AG04450 (cell line): ENCODE measurements at regions not wholly inside any gene's neighbourhood (a gene's known extent, or its start where the extent isn't known, plus 50 kb on each side); places are given as distances from the start of the nearest gene placed in this dataset.

Source experiments
- CTCF ChIA-PET: fragments of 300-600, 350-600 bp; formaldehyde crosslinking; extraction: SDS; loops from one replicate; lab custom pipeline; 2022; ENCODE audit warnings: antibody characterized with exemption, inconsistent platforms; lab: Charles Lee
- POLR2A ChIA-PET: fragments of 350-600 bp; formaldehyde crosslinking; extraction: SDS; loops from one replicate; lab custom pipeline; 2021; ENCODE audit warnings: antibody characterized with exemption, inconsistent platforms; lab: Yijun Ruan, JAX
- DNase-seq: peaks from one replicate; pipeline ENCODE4 v3.0.0-alpha.2; 2011; ENCODE audit warnings: low read depth, low spot score
- H3K27ac ChIP-seq: one replicate; pipeline ENCODE4 v1.5.1; 2012; ENCODE audit warnings: low read depth, low read length, control low read depth
- H3K27me3 ChIP-seq: one replicate; pipeline ENCODE4 v1.6.0; 2012; ENCODE audit warnings: low read length; ENCODE audit not compliant: control insufficient read depth, insufficient read depth
- H3K4me3 ChIP-seq: 2 replicates; pipeline ENCODE4 v1.5.1; 2011; ENCODE audit warnings: mild to moderate bottlenecking, low read depth, low read length, control low read depth
- H3K9me3 ChIP-seq: 2 replicates; pipeline ENCODE4 v1.5.1; 2012; ENCODE audit warnings: low read length; ENCODE audit not compliant: control insufficient read depth, insufficient read depth
- CTCF ChIP-seq: IDR thresholded peaks from 2 replicates; pipeline ENCODE4 v1.5.1; 2011; ENCODE audit warnings: low read depth, low read length, control low read depth, inconsistent platforms

GRCh38 chr21:16674949-16675348 is 837.9 kb upstream of the CXADR start:
- Histone ChIP-seq H3K4me3 (no peak overlapping the region), H3K9me3 (no peaks in the 10 kb centered on the region), H3K27ac (no peak overlapping the region), H3K27me3 (no peaks in the 10 kb centered on the region)
- DNase-seq = no peak
- ChIA-PET POLR2A (no interaction called here), CTCF (interaction anchor here (0.6 kb wide), 2 partner anchors 26 to 31 kb away, joined by 3 read pairs; no protein-coding TSS in a partner anchor)
- no peak for TF ChIP-seq CTCF

- TF ChIP-seq CTCF = no peak
- Histone ChIP-seq H3K9me3 (no peaks in the 10 kb centered on the region), H3K4me3 (no peak overlapping the region), H3K27me3 (no peaks in the 10 kb centered on the region), H3K27ac (no peak overlapping the region)
- CTCF ChIA-PET = interaction anchor here (0.6 kb wide), 1 partner anchor 228 kb away, joined by 3 read pairs; no protein-coding TSS in a partner anchor
- POLR2A ChIA-PET = no interaction called here
- no peak for DNase-seq
Observed at GRCh38 chr21:16676391-16676790, 836.5 kb upstream of the CXADR start.

- no peak for TF ChIP-seq CTCF
- no peak for DNase-seq
- Histone ChIP-seq H3K4me3 (no peak overlapping the region), H3K27ac (no peak overlapping the region), H3K27me3 (no peaks in the 10 kb centered on the region), H3K9me3 (no peaks in the 10 kb centered on the region)
- POLR2A ChIA-PET = interaction anchor here (0.6 kb wide), 1 partner anchor 255 kb away, joined by 11 read pairs; no protein-coding TSS in a partner anchor
- CTCF ChIA-PET = no interaction called here
Observed at GRCh38 chr21:16678429-16679160, 834.2 kb upstream of the CXADR start.

- H3K27me3 ChIP-seq = no peaks in the 10 kb centered on the region
Observed at GRCh38 chr21:16695074-16695473, 817.8 kb upstream of the CXADR start.

More at GRCh38 chr21:16695074-16695473, 817.8 kb upstream of the CXADR start:
- Histone ChIP-seq H3K27ac (no peak overlapping the region), H3K4me3 (no peak overlapping the region), H3K9me3 (no peaks in the 10 kb centered on the region; the same call in 1 of the 2 replicates)
- DNase-seq = no peak
- TF ChIP-seq CTCF = no peak
- CTCF ChIA-PET = no interaction called here
- POLR2A ChIA-PET = no interaction called here
